ENCODE measurements at regions not wholly inside any gene's neighbourhood (a gene's known extent, or its start where the extent isn't known, plus 50 kb on each side); places are given as distances from the start of the nearest gene placed in this dataset.

DNA sequence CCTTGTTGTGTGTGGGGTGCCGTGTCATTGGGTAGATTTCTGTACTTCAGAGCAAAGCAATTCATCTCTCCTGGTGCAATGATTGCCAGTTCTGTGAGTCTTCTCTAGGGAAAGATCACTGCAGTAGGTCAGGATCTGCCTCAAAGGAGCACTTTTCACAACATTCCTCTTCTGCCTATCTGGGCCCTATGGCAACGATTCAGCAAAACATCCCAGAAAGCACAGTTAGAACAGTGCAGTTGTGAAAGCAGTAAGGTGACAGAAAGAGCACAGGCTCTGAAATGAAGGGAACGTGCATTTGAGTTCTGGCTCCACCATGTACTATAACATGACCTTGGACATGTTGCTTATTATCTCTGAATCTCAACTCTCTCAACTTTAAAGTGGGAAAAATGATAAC, 178.5 kb upstream of the N4BP1 start:
- 74% methylated on average over 3 of the region's 3 CpGs for WGBS (ENCODE audit: low lambda C conversion rate, missing lambda C conversion rate)
- no peak overlapping the region for H3K27ac ChIP-seq
- no peak overlapping the region for H3K4me2 ChIP-seq
- no peaks in the 10 kb centered on the region for H3K4me1 ChIP-seq (ENCODE audit: insufficient read depth)
- no peaks in the 10 kb centered on the region for H3K79me2 ChIP-seq
- H3K9me2 ChIP-seq (replicated peaks; ENCODE audit: insufficient read depth): no peaks in the 10 kb centered on the region
- no peaks in the 10 kb centered on the region for H3K36me3 ChIP-seq (replicated peaks; ENCODE audit: insufficient read depth, low read depth)
- no peaks in the 10 kb centered on the region for H3K27me3 ChIP-seq
- H3K4me3 ChIP-seq: no peak overlapping the region
- TF ChIP-seq CTCF (IDR thresholded peaks at IDR 0.05; ENCODE audit: poor library complexity): no peak
- TF ChIP-seq EZH2phosphoT487 (IDR thresholded peaks at IDR 0.05; ENCODE audit: low read depth, severe bottlenecking, unreplicated experiment): no peak
- no peak for TF ChIP-seq EZH2 (IDR thresholded peaks at IDR 0.05; ENCODE audit: borderline replicate concordance)
- no peak overlapping the region for H2AFZ ChIP-seq
- H3K9me3 ChIP-seq (ENCODE audit: low read depth): no peaks in the 10 kb centered on the region
- DNase-seq (ENCODE audit: low spot score): no peak
- H4K20me1 ChIP-seq (ENCODE audit: insufficient read depth, poor library complexity, severe bottlenecking): no peaks in the 10 kb centered on the region

- no peaks in the 10 kb centered on the region for H3K27me3 ChIP-seq
- H3K9me3 ChIP-seq (ENCODE audit: low read depth): no peaks in the 10 kb centered on the region
- H4K20me1 ChIP-seq (ENCODE audit: insufficient read depth, poor library complexity, severe bottlenecking): no peaks in the 10 kb centered on the region
- H3K4me1 ChIP-seq (ENCODE audit: insufficient read depth): no peaks in the 10 kb centered on the region
- no peak for DNase-seq (ENCODE audit: low spot score)
- WGBS (ENCODE audit: low lambda C conversion rate, missing lambda C conversion rate): 71% methylated on average over 4 of the region's 4 CpGs
- no peak overlapping the region for H3K4me3 ChIP-seq
- H3K9me2 ChIP-seq (replicated peaks; ENCODE audit: insufficient read depth): no peaks in the 10 kb centered on the region
- H3K4me2 ChIP-seq: no peak overlapping the region
- no peaks in the 10 kb centered on the region for H3K79me2 ChIP-seq
- no peak overlapping the region for H2AFZ ChIP-seq
- no peak overlapping the region for H3K27ac ChIP-seq
- no peak for TF ChIP-seq EZH2phosphoT487 (IDR thresholded peaks at IDR 0.05; ENCODE audit: low read depth, severe bottlenecking, unreplicated experiment)
- no peak for TF ChIP-seq CTCF (IDR thresholded peaks at IDR 0.05; ENCODE audit: poor library complexity)
- no peak for TF ChIP-seq EZH2 (IDR thresholded peaks at IDR 0.05; ENCODE audit: borderline replicate concordance)
- no peaks in the 10 kb centered on the region for H3K36me3 ChIP-seq (replicated peaks; ENCODE audit: insufficient read depth, low read depth)
Measured at GRCh38 chr16:48745541-48745940, 135.6 kb upstream of the N4BP1 start.

DNA sequence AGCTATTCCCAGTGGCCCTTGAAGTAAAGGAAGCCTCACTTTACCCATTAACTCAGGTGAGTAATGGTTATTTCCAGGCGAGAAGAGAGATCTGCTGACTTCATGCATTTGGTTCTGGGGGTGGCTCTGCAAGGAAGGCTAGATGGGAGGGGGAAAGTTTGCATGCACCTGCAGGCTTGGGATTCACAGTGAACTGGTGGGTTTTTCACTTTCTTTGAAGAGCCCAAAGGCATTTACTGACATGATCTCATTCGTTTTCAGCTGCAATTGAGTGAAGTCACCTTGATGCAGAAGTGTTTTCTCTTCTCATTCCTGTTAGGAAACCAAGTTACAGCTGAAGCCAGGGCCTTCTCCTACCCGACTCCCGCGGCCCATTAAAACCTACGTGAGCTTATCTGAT, 131.0 kb upstream of the N4BP1 start:
- Histone ChIP-seq H3K4me1 (ENCODE audit: insufficient read depth) (no peaks in the 10 kb centered on the region), H3K27ac (no peak overlapping the region), H3K9me2 (replicated peaks; ENCODE audit: insufficient read depth) (no peaks in the 10 kb centered on the region), H3K36me3 (replicated peaks; ENCODE audit: insufficient read depth, low read depth) (no peaks in the 10 kb centered on the region), H3K4me3 (no peak overlapping the region), H3K4me2 (no peak overlapping the region), H4K20me1 (ENCODE audit: insufficient read depth, poor library complexity, severe bottlenecking) (no peaks in the 10 kb centered on the region), H2AFZ (no peak overlapping the region), H3K27me3 (no peaks in the 10 kb centered on the region), H3K9me3 (ENCODE audit: low read depth) (no peaks in the 10 kb centered on the region), H3K79me2 (no peaks in the 10 kb centered on the region)
- no peak for TF ChIP-seq CTCF (IDR thresholded peaks at IDR 0.05; ENCODE audit: poor library complexity)
- TF ChIP-seq EZH2 (IDR thresholded peaks at IDR 0.05; ENCODE audit: borderline replicate concordance): no peak
- TF ChIP-seq EZH2phosphoT487 (IDR thresholded peaks at IDR 0.05; ENCODE audit: low read depth, severe bottlenecking, unreplicated experiment): no peak
- 75% methylated on average over 6 of the region's 6 CpGs for WGBS (ENCODE audit: low lambda C conversion rate, missing lambda C conversion rate)
- DNase-seq (ENCODE audit: low spot score): no peak

GRCh38 chr16:48734220-48734619, 124.2 kb upstream of the N4BP1 start:
- DNase-seq (ENCODE audit: low spot score): no peak
- Histone ChIP-seq H3K27ac (no peak overlapping the region), H3K27me3 (no peaks in the 10 kb centered on the region), H3K9me2 (replicated peaks; ENCODE audit: insufficient read depth) (no peaks in the 10 kb centered on the region), H3K4me2 (no peak overlapping the region), H3K4me3 (no peak overlapping the region), H3K36me3 (replicated peaks; ENCODE audit: insufficient read depth, low read depth) (no peaks in the 10 kb centered on the region), H4K20me1 (ENCODE audit: insufficient read depth, poor library complexity, severe bottlenecking) (no peaks in the 10 kb centered on the region), H2AFZ (no peak overlapping the region), H3K4me1 (ENCODE audit: insufficient read depth) (no peaks in the 10 kb centered on the region), H3K9me3 (ENCODE audit: low read depth) (no peaks in the 10 kb centered on the region), H3K79me2 (no peaks in the 10 kb centered on the region)
- TF ChIP-seq EZH2phosphoT487 (IDR thresholded peaks at IDR 0.05; ENCODE audit: low read depth, severe bottlenecking, unreplicated experiment) (no peak), EZH2 (IDR thresholded peaks at IDR 0.05; ENCODE audit: borderline replicate concordance) (no peak), CTCF (IDR thresholded peaks at IDR 0.05; ENCODE audit: poor library complexity) (no peak)

All from hepatocyte (in vitro differentiated cells).